ENCODE measurements at regions not wholly inside any gene's neighbourhood (a gene's known extent, or its start where the extent isn't known, plus 50 kb on each side); places are given as distances from the start of the nearest gene placed in this dataset.
"Not testable (repeated sequence)": the region's sequence is repeated elsewhere in the genome, so short reads cannot be mapped to it uniquely, and the experiment has no call there.

GRCh38 chr1:206362994-206363393 is 107.3 kb upstream of the IKBKE start:
- not testable (repeated sequence) for DNase-seq

- not testable (repeated sequence) for DNase-seq
Measured at GRCh38 chr1:206365271-206365670, 105.0 kb upstream of the IKBKE start.

- DNase-seq: not testable (repeated sequence)
Measured at GRCh38 chr1:206366131-206366530, 104.1 kb upstream of the IKBKE start.

GRCh38 chr1:206366772-206367171 is 103.5 kb upstream of the IKBKE start:
- DNase-seq: not testable (repeated sequence)

- not testable (repeated sequence) for DNase-seq
Measured at GRCh38 chr1:206367955-206368622, 102.2 kb upstream of the IKBKE start.

- DNase-seq: not testable (repeated sequence)
Measured at GRCh38 chr1:206374725-206375124, 95.6 kb upstream of the IKBKE start.

GRCh38 chr1:206375552-206375951 is 94.7 kb upstream of the IKBKE start:
- DNase-seq: not testable (repeated sequence)

GRCh38 chr1:206378506-206378905 is 91.8 kb upstream of the IKBKE start:
- DNase-seq: not testable (repeated sequence)

GRCh38 chr1:206379245-206379644 is 91.0 kb upstream of the IKBKE start:
- not testable (repeated sequence) for DNase-seq

- not testable (repeated sequence) for DNase-seq
Measured at GRCh38 chr1:206380163-206380790, 90.0 kb upstream of the IKBKE start.

GRCh38 chr1:206380791-206381610 is 89.3 kb upstream of the IKBKE start:
- peak; percentile 5 to 17 for DNase-seq

- DNase-seq: peak; percentile 15 to 20
Measured at GRCh38 chr1:206384029-206384807, 86.1 kb upstream of the IKBKE start.

- DNase-seq: not testable (repeated sequence)
Measured at GRCh38 chr1:206384891-206385290, 85.4 kb upstream of the IKBKE start.

GRCh38 chr1:206387631-206388030 is 82.6 kb upstream of the IKBKE start:
- not testable (repeated sequence) for DNase-seq

GRCh38 chr1:206391903-206392302 is 78.4 kb upstream of the IKBKE start:
- DNase-seq: not testable (repeated sequence)

- not testable (repeated sequence) for DNase-seq
Measured at GRCh38 chr1:206397501-206397900, 72.8 kb upstream of the IKBKE start.

- not testable (repeated sequence) for DNase-seq
Measured at GRCh38 chr1:206398261-206398660, 72.0 kb upstream of the IKBKE start.

- DNase-seq: not testable (repeated sequence)
Measured at GRCh38 chr1:206403612-206404307, 66.5 kb upstream of the IKBKE start.

- not testable (repeated sequence) for DNase-seq
Measured at GRCh38 chr1:206404309-206405027, 65.8 kb upstream of the IKBKE start.

GRCh38 chr1:206405282-206405681 is 65.0 kb upstream of the IKBKE start:
- not testable (repeated sequence) for DNase-seq
